Endothelial cell of umbilical vein (primary cell): ENCODE measurements at regions not wholly inside any gene's neighbourhood (a gene's known extent, or its start where the extent isn't known, plus 50 kb on each side); places are given as distances from the start of the nearest gene placed in this dataset.

ENCODE experiments used
- BruUV-seq: library from RNA; stranded (reverse); fragments of 400-500 nt; replicated peaks from 2 replicates; lab custom pipeline; 2021; lab: Mats Ljungman, UMichigan
- CTCF ChIA-PET: fragments of 300-600, 350-600 bp; sonication (Branson Sonifier 250); formaldehyde crosslinking; loops from one replicate; lab custom pipeline; 2021; ENCODE audit warnings: antibody characterized with exemption, inconsistent platforms; lab: Charles Lee
- POLR2A ChIA-PET: fragments of 300-600, 350-600 bp; sonication (Branson Sonifier 250); formaldehyde crosslinking; loops from one replicate; lab custom pipeline; 2021; ENCODE audit warnings: antibody characterized with exemption, inconsistent platforms; lab: Charles Lee
- DNase-seq: peaks from one replicate; pipeline ENCODE4 v3.0.0-alpha.2; 2011; ENCODE audit warnings: low read depth, low spot score
- FAIRE-seq: peaks from 2 replicates; lab custom pipeline; 2011; peaks lifted over from hg19 to GRCh38; lab: Jason Lieb, UNC
- H2AFZ ChIP-seq: 2 replicates; pipeline ENCODE4 v1.6.0; 2012; ENCODE audit warnings: low read depth, low read length, control low read depth, inconsistent platforms
- H3K27ac ChIP-seq: 2 replicates; pipeline ENCODE4 v1.5.1; 2011; ENCODE audit warnings: low read depth, mild to moderate bottlenecking, control low read depth, low read length, moderate library complexity; ENCODE audit not compliant: insufficient read depth
- H3K27me3 ChIP-seq, 2 experiments: 2 replicates each; pipeline versions ENCODE4 v1.6.0 to v1.6.1; 2011; ENCODE audit warnings: low read length in 2 of 2, mixed read lengths in 1 of 2; ENCODE audit not compliant: control insufficient read depth in 2 of 2, insufficient read depth in 2 of 2
- H3K36me3 ChIP-seq, 2 experiments: 2 replicates in 1 of 2; 3 replicates in 1 of 2; pipeline ENCODE4 v1.5.1; 2011; ENCODE audit warnings: low read length in 2 of 2, mild to moderate bottlenecking in 1 of 2, moderate library complexity in 1 of 2; ENCODE audit not compliant: control insufficient read depth in 2 of 2, insufficient read depth in 2 of 2; ENCODE audit errors: extremely low read depth in 1 of 2
- H3K4me1 ChIP-seq: 3 replicates; pipeline ENCODE4 v1.5.1; 2011; ENCODE audit warnings: mild to moderate bottlenecking, low read length; ENCODE audit not compliant: control insufficient read depth, insufficient read depth; ENCODE audit errors: extremely low read depth
- H3K4me2 ChIP-seq: 2 replicates; pipeline ENCODE4 v1.6.1; 2011; ENCODE audit warnings: low read length, control low read depth, mixed read lengths; ENCODE audit not compliant: insufficient read depth
- H3K4me3 ChIP-seq, 3 experiments: fragments of 200-600 bp in 1 of 3; sonication (generic), shearing (Covaris generic) in 1 of 3; replicated peaks in 1 of 3; 2 replicates each; pipeline ENCODE4 v1.5.1; 2011 to 2016; ENCODE audit warnings: control low read depth in 3 of 3, low read length in 3 of 3, mild to moderate bottlenecking in 2 of 3, inconsistent platforms in 1 of 3, low read depth in 1 of 3, moderate library complexity in 1 of 3; ENCODE audit not compliant: insufficient read depth in 1 of 3
- H3K79me2 ChIP-seq: 2 replicates; pipeline ENCODE4 v1.6.0; 2012; ENCODE audit warnings: low read length, inconsistent platforms; ENCODE audit not compliant: control insufficient read depth, insufficient read depth
- H3K9ac ChIP-seq: replicated peaks from 2 replicates; pipeline ENCODE3; 2011; ENCODE audit warnings: low read length, control low read depth; ENCODE audit not compliant: insufficient read depth; ENCODE audit errors: extremely low read depth
- H3K9me1 ChIP-seq: replicated peaks from 3 replicates; pipeline ENCODE4 v1.6.0; 2011; ENCODE audit warnings: mild to moderate bottlenecking, low read length; ENCODE audit not compliant: control insufficient read depth, insufficient read depth; ENCODE audit errors: extremely low read depth
- H3K9me3 ChIP-seq: replicated peaks from 2 replicates; pipeline ENCODE4 v1.5.1; 2012; ENCODE audit warnings: low read length, inconsistent platforms; ENCODE audit not compliant: control insufficient read depth, insufficient read depth
- H4K20me1 ChIP-seq: replicated peaks from 2 replicates; pipeline ENCODE3; 2011; ENCODE audit warnings: mild to moderate bottlenecking, low read length; ENCODE audit not compliant: control insufficient read depth, insufficient read depth; ENCODE audit errors: extremely low read depth
- EZH2 ChIP-seq: IDR thresholded peaks from 2 replicates; pipeline ENCODE4 v1.6.1; 2012; ENCODE audit warnings: borderline replicate concordance, low read depth, mild to moderate bottlenecking, moderate library complexity, low read length, inconsistent platforms; ENCODE audit not compliant: severe bottlenecking
- GATA2 ChIP-seq: IDR thresholded peaks from 2 replicates; pipeline ENCODE4 v1.7.0; 2011; ENCODE audit warnings: low read depth, mild to moderate bottlenecking, moderate library complexity, mixed read lengths, low read length; ENCODE audit not compliant: insufficient read length, insufficient read depth
- MAX ChIP-seq: IDR thresholded peaks from 2 replicates; pipeline ENCODE4 v1.6.1; 2011; ENCODE audit not compliant: insufficient read depth, insufficient read length
- MYC ChIP-seq: IDR thresholded peaks from one replicate; pipeline ENCODE4 v1.6.1; 2011; ENCODE audit warnings: mild to moderate bottlenecking, low read depth, low read length
- POLR2A ChIP-seq: IDR thresholded peaks from 2 replicates; pipeline ENCODE4 v1.6.1; 2012; ENCODE audit warnings: low read depth, mild to moderate bottlenecking, control low read depth, low read length
- POLR2AphosphoS5 ChIP-seq: IDR thresholded peaks from 2 replicates; pipeline ENCODE4 v1.6.1; 2012; ENCODE audit warnings: low read depth, mild to moderate bottlenecking, control low read depth, low read length, moderate library complexity; ENCODE audit not compliant: insufficient read depth
- dilution Hi-C: fragments of 300-500 bp; cut with MboI; formaldehyde crosslinking; loops from one replicate; pipeline ENCODE4 v1.15.0; 2019; ENCODE audit warnings: low sequenced_read_pairs; ENCODE audit not compliant: extremely low pct_ligation_motif_present
- intact Hi-C: fragments of 100-400 bp; cut with micrococcal nuclease; formaldehyde crosslinking; loops from one replicate; pipeline ENCODE4 v1.10.0; 2022
- TF ChIP-seq, protein P1 (sequence below), 2 donors: IDR thresholded peaks; 1 replicate in 1 of 2; 2 replicates in 1 of 2; pipeline ENCODE4 v1.5.1; 2011; ENCODE audit warnings: low read length in 2 of 2, mild to moderate bottlenecking in 2 of 2, moderate library complexity in 2 of 2, control low read depth in 1 of 2, inconsistent platforms in 1 of 2, low read depth in 1 of 2; ENCODE audit not compliant: insufficient read depth in 1 of 2; ENCODE audit errors: extremely low read depth in 1 of 2

- DNase-seq, result no peak
- CTCF ChIA-PET, result no interaction called here
- Histone ChIP-seq H3K27ac (no peak overlapping the region), H3K9me3 (no peaks in the 10 kb centered on the region), H3K27me3 (peaks cover 6 to 9% of the 10 kb centered on the region in 2 experiments), H3K4me3 (no peak overlapping the region), H3K4me1 (no peaks in the 10 kb centered on the region), H4K20me1 (no peaks in the 10 kb centered on the region), H3K9me1 (no peaks in the 10 kb centered on the region), H3K79me2 (no peaks in the 10 kb centered on the region), H2AFZ (no peak overlapping the region), H3K9ac (no peak overlapping the region), H3K36me3 (no peaks in the 10 kb centered on the region), H3K4me2 (no peak overlapping the region)
- no peak for FAIRE-seq
- no TSS peak for BruUV-seq
- dilution Hi-C loops, result no loop called here
- intact Hi-C loops, result no loop called here
- POLR2A ChIA-PET, result no interaction called here
- TF ChIP-seq POLR2AphosphoS5 (no peak), MYC (no peak), MAX (no peak), EZH2 (no peak), GATA2 (no peak), POLR2A (no peak)
- TF ChIP-seq, protein P1, sequence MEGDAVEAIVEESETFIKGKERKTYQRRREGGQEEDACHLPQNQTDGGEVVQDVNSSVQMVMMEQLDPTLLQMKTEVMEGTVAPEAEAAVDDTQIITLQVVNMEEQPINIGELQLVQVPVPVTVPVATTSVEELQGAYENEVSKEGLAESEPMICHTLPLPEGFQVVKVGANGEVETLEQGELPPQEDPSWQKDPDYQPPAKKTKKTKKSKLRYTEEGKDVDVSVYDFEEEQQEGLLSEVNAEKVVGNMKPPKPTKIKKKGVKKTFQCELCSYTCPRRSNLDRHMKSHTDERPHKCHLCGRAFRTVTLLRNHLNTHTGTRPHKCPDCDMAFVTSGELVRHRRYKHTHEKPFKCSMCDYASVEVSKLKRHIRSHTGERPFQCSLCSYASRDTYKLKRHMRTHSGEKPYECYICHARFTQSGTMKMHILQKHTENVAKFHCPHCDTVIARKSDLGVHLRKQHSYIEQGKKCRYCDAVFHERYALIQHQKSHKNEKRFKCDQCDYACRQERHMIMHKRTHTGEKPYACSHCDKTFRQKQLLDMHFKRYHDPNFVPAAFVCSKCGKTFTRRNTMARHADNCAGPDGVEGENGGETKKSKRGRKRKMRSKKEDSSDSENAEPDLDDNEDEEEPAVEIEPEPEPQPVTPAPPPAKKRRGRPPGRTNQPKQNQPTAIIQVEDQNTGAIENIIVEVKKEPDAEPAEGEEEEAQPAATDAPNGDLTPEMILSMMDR (IDR thresholded peaks at IDR 0.05; ENCODE audit: extremely low read depth in 1 of 2, insufficient read depth in 1 of 2, low read depth in 1 of 2, low read length in 2 of 2), result no peak
Measured at GRCh38 chr10:33887188-33887587, 552.7 kb upstream of the NRP1 start.
